ENCODE measurements at regions not wholly inside any gene's neighbourhood (a gene's known extent, or its start where the extent isn't known, plus 50 kb on each side); places are given as distances from the start of the nearest gene placed in this dataset.

DNA sequence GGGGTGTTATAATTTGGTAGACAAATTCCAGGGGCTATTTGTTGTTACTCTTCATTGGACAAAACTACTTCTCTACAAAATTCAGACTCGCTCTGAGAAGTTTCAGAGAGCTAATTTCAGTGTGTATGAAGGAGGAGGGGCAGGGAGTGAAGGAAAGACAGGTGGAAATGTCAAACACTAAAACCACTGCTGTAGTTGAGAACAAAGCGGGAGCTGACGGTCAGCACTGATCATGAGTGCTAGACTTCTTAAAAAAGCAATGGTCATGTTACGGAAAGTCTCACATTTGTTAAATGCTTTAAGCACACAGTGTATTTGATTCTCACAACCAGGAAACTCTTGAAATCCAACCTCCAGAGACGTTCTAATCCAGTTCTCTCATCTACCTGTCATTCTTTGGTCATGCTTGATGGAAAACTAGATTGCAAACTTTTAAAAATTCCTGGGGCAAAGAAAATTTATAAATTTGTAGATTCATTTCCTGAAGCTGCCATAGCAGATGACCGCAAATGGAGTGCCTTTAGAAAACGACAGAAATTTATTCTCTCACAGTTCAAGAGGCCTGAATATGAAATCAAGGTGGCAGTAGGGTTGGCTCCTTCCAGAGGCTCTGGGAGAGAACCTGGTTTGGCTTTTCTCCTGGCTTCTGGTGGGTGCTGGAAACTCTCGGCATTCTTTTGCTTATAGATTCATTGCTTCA lies 100.7 kb upstream of the CARMIL1 start:
- no peaks in the 10 kb centered on the region for H3K4me1 ChIP-seq (ENCODE audit: control insufficient read depth, insufficient read depth, low read length)
- H3K27me3 ChIP-seq (ENCODE audit: control insufficient read depth, insufficient read depth, low read length), result no peaks in the 10 kb centered on the region
- DNase-seq (no peak), ATAC-seq (no peak)
- Mint-ChIP-seq H3K27ac (no peak overlapping the region), H3K4me3 (no peak overlapping the region), H3K36me3 (no peaks in the 10 kb centered on the region), H3K4me1 (no peaks in the 10 kb centered on the region), H3K27me3 (ENCODE audit: low read depth in 2 of 2) (peaks cover 3 to 13% of the 10 kb centered on the region in 2 donors), H3K9me3 (no peaks in the 10 kb centered on the region)
- intact Hi-C loops (cut with micrococcal nuclease), result no loop called here
- no peak overlapping the region for H3K4me3 ChIP-seq (ENCODE audit: low read length)
- TF ChIP-seq, protein P1, sequence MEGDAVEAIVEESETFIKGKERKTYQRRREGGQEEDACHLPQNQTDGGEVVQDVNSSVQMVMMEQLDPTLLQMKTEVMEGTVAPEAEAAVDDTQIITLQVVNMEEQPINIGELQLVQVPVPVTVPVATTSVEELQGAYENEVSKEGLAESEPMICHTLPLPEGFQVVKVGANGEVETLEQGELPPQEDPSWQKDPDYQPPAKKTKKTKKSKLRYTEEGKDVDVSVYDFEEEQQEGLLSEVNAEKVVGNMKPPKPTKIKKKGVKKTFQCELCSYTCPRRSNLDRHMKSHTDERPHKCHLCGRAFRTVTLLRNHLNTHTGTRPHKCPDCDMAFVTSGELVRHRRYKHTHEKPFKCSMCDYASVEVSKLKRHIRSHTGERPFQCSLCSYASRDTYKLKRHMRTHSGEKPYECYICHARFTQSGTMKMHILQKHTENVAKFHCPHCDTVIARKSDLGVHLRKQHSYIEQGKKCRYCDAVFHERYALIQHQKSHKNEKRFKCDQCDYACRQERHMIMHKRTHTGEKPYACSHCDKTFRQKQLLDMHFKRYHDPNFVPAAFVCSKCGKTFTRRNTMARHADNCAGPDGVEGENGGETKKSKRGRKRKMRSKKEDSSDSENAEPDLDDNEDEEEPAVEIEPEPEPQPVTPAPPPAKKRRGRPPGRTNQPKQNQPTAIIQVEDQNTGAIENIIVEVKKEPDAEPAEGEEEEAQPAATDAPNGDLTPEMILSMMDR (IDR thresholded peaks at IDR 0.05), result no peak
- no peak overlapping the region for H3K27ac ChIP-seq (ENCODE audit: low read length)
- no peaks in the 10 kb centered on the region for H3K36me3 ChIP-seq (ENCODE audit: control insufficient read depth, insufficient read depth, low read length)
- H3K9me3 ChIP-seq (ENCODE audit: control insufficient read depth, insufficient read depth, low read length), result no peaks in the 10 kb centered on the region
- WGBS (ENCODE audit: insufficient coverage), result 42% methylated on average over 8 of the region's 8 CpGs

DNA sequence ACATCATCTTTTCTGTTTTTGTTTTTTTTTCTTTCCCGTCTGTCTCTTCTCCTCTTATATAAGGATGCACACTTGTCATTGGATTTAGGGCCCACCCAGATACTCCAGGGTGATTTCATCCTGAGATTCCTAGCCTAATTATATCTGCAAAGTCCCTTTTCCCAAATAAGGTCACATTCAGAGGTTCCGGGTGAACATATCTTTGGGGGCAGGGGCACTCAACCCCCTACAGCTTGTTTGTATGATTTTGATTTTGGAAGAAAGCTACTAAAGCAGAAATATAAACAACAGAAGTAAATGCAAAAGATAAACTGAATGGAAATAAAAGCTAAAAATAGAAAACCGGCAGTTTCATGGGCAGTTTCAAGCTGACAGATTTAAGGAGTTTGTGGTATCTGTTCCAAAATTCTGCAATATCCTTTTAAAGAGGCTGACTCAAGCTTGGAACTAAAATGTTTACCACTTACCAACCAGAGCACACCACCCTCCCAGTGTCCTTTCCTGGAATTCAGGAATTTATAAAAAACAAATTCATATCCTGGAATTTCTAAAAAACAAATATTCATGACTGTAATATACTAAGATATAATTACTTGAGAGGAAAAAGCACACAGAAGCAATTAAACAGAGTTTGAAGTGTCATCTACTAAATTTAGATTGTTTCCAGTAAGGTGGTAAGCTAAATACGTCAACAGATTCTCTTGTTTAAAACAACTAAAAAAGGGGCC lies 100.0 kb upstream of the CARMIL1 start:
- Histone ChIP-seq H3K27me3 (ENCODE audit: control insufficient read depth, insufficient read depth, low read length) (no peaks in the 10 kb centered on the region), H3K4me1 (ENCODE audit: control insufficient read depth, insufficient read depth, low read length) (no peaks in the 10 kb centered on the region), H3K9me3 (ENCODE audit: control insufficient read depth, insufficient read depth, low read length) (no peaks in the 10 kb centered on the region), H3K27ac (ENCODE audit: low read length) (no peak overlapping the region), H3K36me3 (ENCODE audit: control insufficient read depth, insufficient read depth, low read length) (no peaks in the 10 kb centered on the region), H3K4me3 (ENCODE audit: low read length) (no peak overlapping the region)
- 33% methylated on average over 3 of the region's 4 CpGs for WGBS (ENCODE audit: insufficient coverage)
- ATAC-seq (no peak), DNase-seq (no peak)
- Mint-ChIP-seq H3K4me3 (no peak overlapping the region), H3K9me3 (no peaks in the 10 kb centered on the region), H3K27ac (no peak overlapping the region), H3K4me1 (no peaks in the 10 kb centered on the region), H3K27me3 (ENCODE audit: low read depth in 2 of 2) (peaks cover 3 to 13% of the 10 kb centered on the region in 2 donors), H3K36me3 (no peaks in the 10 kb centered on the region)
- TF ChIP-seq, protein P1 (IDR thresholded peaks at IDR 0.05), result no peak
- intact Hi-C loops (cut with micrococcal nuclease), result no loop called here

GRCh38 chr6:25180630-25181349 lies 98.4 kb upstream of the CARMIL1 start:
- peaks cover 3 to 13% of the 10 kb centered on the region in 2 donors for H3K27me3 Mint-ChIP-seq (ENCODE audit: low read depth in 2 of 2)
- WGBS (ENCODE audit: insufficient coverage), result 87% methylated on average over 11 of the region's 11 CpGs
- no peaks in the 10 kb centered on the region for H3K9me3 Mint-ChIP-seq
- ATAC-seq (no peak), DNase-seq (no peak)
- H3K27ac Mint-ChIP-seq, result no peak overlapping the region
- intact Hi-C loops (cut with micrococcal nuclease), result no loop called here
- H3K27me3 ChIP-seq (ENCODE audit: control insufficient read depth, insufficient read depth, low read length), result no peaks in the 10 kb centered on the region
- no peaks in the 10 kb centered on the region for H3K9me3 ChIP-seq (ENCODE audit: control insufficient read depth, insufficient read depth, low read length)
- H3K4me1 ChIP-seq (ENCODE audit: control insufficient read depth, insufficient read depth, low read length), result no peaks in the 10 kb centered on the region
- H3K4me3 Mint-ChIP-seq, result no peak overlapping the region
- no peaks in the 10 kb centered on the region for H3K36me3 Mint-ChIP-seq
- no peak overlapping the region for H3K27ac ChIP-seq (ENCODE audit: low read length)
- H3K36me3 ChIP-seq (ENCODE audit: control insufficient read depth, insufficient read depth, low read length), result no peaks in the 10 kb centered on the region
- no peaks in the 10 kb centered on the region for H3K4me1 Mint-ChIP-seq
- TF ChIP-seq, protein P1 (IDR thresholded peaks at IDR 0.05), result no peak
- no peak overlapping the region for H3K4me3 ChIP-seq (ENCODE audit: low read length)

Data from natural killer cell (primary cell).